T-helper 2 cell (primary cell): ENCODE measurements at regions not wholly inside any gene's neighbourhood (a gene's known extent, or its start where the extent isn't known, plus 50 kb on each side); places are given as distances from the start of the nearest gene placed in this dataset.

ENCODE experiments used
- DNase-seq, 5 experiments: peaks; one replicate each; pipeline versions ENCODE4 v3.0.0 to v3.0.0-alpha.2; 2012 to 2022

- DNase-seq, result peak in 1 of 5 experiments; percentile 37
Measured at GRCh38 chr15:81573098-81573746, 199.2 kb upstream of the TMC3 start.

GRCh38 chr15:81572190-81572589 is 198.2 kb upstream of the TMC3 start:
- no peak for DNase-seq

GRCh38 chr15:81569286-81570080 is 195.5 kb upstream of the TMC3 start:
- DNase-seq, result no peak

GRCh38 chr15:81567924-81568323 is 193.9 kb upstream of the TMC3 start:
- DNase-seq, result no peak

- DNase-seq, result no peak
Measured at GRCh38 chr15:81562986-81563385, 189.0 kb upstream of the TMC3 start.

GRCh38 chr15:81560405-81560804 is 186.4 kb upstream of the TMC3 start:
- no peak for DNase-seq

- no peak for DNase-seq
Measured at GRCh38 chr15:81558056-81558455, 184.0 kb upstream of the TMC3 start.

- no peak for DNase-seq
Measured at GRCh38 chr15:81555346-81555745, 181.3 kb upstream of the TMC3 start.

- no peak for DNase-seq
Measured at GRCh38 chr15:81548365-81549130, 174.5 kb upstream of the TMC3 start.

GRCh38 chr15:81547521-81548132 is 173.6 kb upstream of the TMC3 start:
- no peak for DNase-seq

GRCh38 chr15:81544385-81544784 is 170.4 kb upstream of the TMC3 start:
- DNase-seq, result no peak

- no peak for DNase-seq
Measured at GRCh38 chr15:81540909-81541308, 166.9 kb upstream of the TMC3 start.

- no peak for DNase-seq
Measured at GRCh38 chr15:81536356-81536755, 162.3 kb upstream of the TMC3 start.

- no peak for DNase-seq
Measured at GRCh38 chr15:81534124-81534523, 160.1 kb upstream of the TMC3 start.

GRCh38 chr15:81532001-81532400 is 158.0 kb upstream of the TMC3 start:
- DNase-seq, result no peak

GRCh38 chr15:81531109-81531592 is 157.1 kb upstream of the TMC3 start:
- DNase-seq, result no peak

- no peak for DNase-seq
Measured at GRCh38 chr15:81530271-81530691, 156.3 kb upstream of the TMC3 start.

- no peak for DNase-seq
Measured at GRCh38 chr15:81529481-81529880, 155.5 kb upstream of the TMC3 start.

GRCh38 chr15:81526029-81526428 is 152.0 kb upstream of the TMC3 start:
- no peak for DNase-seq

GRCh38 chr15:81524496-81524895 is 150.5 kb upstream of the TMC3 start:
- no peak for DNase-seq

GRCh38 chr15:81523867-81524266 is 149.9 kb upstream of the TMC3 start:
- no peak for DNase-seq

GRCh38 chr15:81520480-81520879 is 146.5 kb upstream of the TMC3 start:
- DNase-seq, result no peak

- DNase-seq, result no peak
Measured at GRCh38 chr15:81516461-81516860, 142.4 kb upstream of the TMC3 start.
